ENCODE measurements at regions not wholly inside any gene's neighbourhood (a gene's known extent, or its start where the extent isn't known, plus 50 kb on each side); places are given as distances from the start of the nearest gene placed in this dataset.

DNA sequence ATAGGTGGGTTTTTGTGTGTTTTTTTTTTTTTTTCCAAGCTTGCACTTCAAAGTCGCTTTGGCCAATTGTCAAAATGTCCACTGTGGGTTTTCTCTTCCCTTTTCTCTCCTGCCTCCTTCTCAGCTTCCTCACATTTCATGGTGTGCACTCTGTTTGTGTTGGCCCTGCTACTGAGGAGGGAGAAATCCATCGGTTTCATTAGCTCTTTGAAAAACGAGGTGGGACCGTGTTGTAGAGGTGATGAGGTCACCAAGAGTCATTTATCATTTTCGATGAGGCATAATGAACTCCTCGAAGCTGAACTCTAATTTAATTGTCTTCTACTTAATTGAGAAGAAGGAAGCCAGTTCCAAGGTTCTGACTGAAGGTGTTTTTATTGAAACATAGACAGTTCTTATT lies 174.4 kb upstream of the TOX3 start:
- no peak for TF ChIP-seq Cebpa-rat (IDR thresholded peaks at IDR 0.05)

GRCh38 chr16:52718046-52718445 lies 171.1 kb upstream of the TOX3 start:
- H3K4me1 ChIP-seq = peaks cover 7% of the 10 kb centered on the region
- H3K9me3 ChIP-seq = no peaks in the 10 kb centered on the region; the same call in 1 of the 2 replicates
- H3K4me2 ChIP-seq = no peak overlapping the region
- H3K27ac ChIP-seq = no peak overlapping the region
- no peaks in the 10 kb centered on the region for H3K36me3 ChIP-seq
- no peak overlapping the region for H3K4me3 ChIP-seq
- H3K9ac ChIP-seq = no peak overlapping the region
- no peak for TF ChIP-seq Cebpa-rat (IDR thresholded peaks at IDR 0.05)
- no peaks in the 10 kb centered on the region for H3K27me3 ChIP-seq
- no peaks in the 10 kb centered on the region for H4K20me1 ChIP-seq

More for the DNA sequence above, 174.4 kb upstream of the TOX3 start:
- no peaks in the 10 kb centered on the region for H3K4me1 ChIP-seq
- H4K20me1 ChIP-seq = no peaks in the 10 kb centered on the region
- no peaks in the 10 kb centered on the region for H3K27me3 ChIP-seq
- no peak overlapping the region for H3K27ac ChIP-seq
- no peaks in the 10 kb centered on the region for H3K36me3 ChIP-seq
- H3K9me3 ChIP-seq = no peaks in the 10 kb centered on the region; the same call in 1 of the 2 replicates
- H3K4me3 ChIP-seq = no peak overlapping the region
- H3K9ac ChIP-seq = no peak overlapping the region
- H3K4me2 ChIP-seq = no peak overlapping the region

- Histone ChIP-seq H3K27ac (no peak overlapping the region), H3K27me3 (no peaks in the 10 kb centered on the region), H3K4me1 (peaks cover 7% of the 10 kb centered on the region), H3K4me3 (no peak overlapping the region), H3K9ac (no peak overlapping the region), H3K9me3 (no peaks in the 10 kb centered on the region), H4K20me1 (no peaks in the 10 kb centered on the region), H3K4me2 (0 out of 2 replicates have a peak overlapping the region, but pooled peaks have one; percentile 9), H3K36me3 (no peaks in the 10 kb centered on the region)
- TF ChIP-seq Cebpa-rat (IDR thresholded peaks at IDR 0.05) = no peak
These were observed 166.8 kb upstream of the TOX3 start for GRCh38 chr16:52713740-52714139.

DNA sequence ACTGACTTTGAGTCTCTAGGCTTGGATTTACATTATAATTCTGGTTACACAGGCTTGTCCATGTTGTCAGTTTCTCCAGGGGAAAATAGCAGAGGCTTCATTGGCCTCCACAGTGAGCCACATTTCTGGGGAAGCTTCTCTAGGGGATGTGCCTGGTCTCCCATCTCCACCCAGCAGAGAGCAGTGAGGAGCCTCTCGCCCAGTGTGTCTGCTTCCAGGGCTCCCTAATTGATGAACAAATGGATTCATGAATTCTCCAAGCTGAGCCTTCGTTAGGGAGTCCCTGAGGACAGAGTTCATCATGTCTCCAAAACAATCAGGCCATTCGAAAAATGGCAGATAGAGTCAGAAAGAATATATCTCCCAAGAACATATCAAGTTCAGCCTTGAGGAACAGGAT lies 162.4 kb upstream of the TOX3 start:
- H3K4me1 ChIP-seq = peaks cover 18% of the 10 kb centered on the region
- H3K36me3 ChIP-seq = no peaks in the 10 kb centered on the region
- no peaks in the 10 kb centered on the region for H4K20me1 ChIP-seq
- no peak for TF ChIP-seq Cebpa-rat (IDR thresholded peaks at IDR 0.05)
- H3K4me2 ChIP-seq = no peak overlapping the region
- H3K27me3 ChIP-seq = no peaks in the 10 kb centered on the region
- no peaks in the 10 kb centered on the region for H3K9me3 ChIP-seq
- H3K9ac ChIP-seq = no peak overlapping the region
- H3K27ac ChIP-seq = no peak overlapping the region
- no peak overlapping the region for H3K4me3 ChIP-seq

GRCh38 chr16:52708476-52708875 lies 161.5 kb upstream of the TOX3 start:
- Histone ChIP-seq H3K36me3 (no peaks in the 10 kb centered on the region), H3K27ac (no peak overlapping the region)

GRCh38 chr16:52707676-52708337 lies 160.9 kb upstream of the TOX3 start:
- peaks cover 11% of the 10 kb centered on the region; the same call in 1 of the 2 replicates for H3K4me1 ChIP-seq
- no peaks in the 10 kb centered on the region for H3K27me3 ChIP-seq
- H3K4me2 ChIP-seq = no peak overlapping the region
- H3K36me3 ChIP-seq = no peaks in the 10 kb centered on the region
- no peak for TF ChIP-seq Cebpa-rat (IDR thresholded peaks at IDR 0.05)
- no peak overlapping the region for H3K4me3 ChIP-seq
- H3K27ac ChIP-seq = no peak overlapping the region
- no peaks in the 10 kb centered on the region for H3K9me3 ChIP-seq
- H4K20me1 ChIP-seq = no peaks in the 10 kb centered on the region
- H3K9ac ChIP-seq = no peak overlapping the region

More at GRCh38 chr16:52708476-52708875, 161.5 kb upstream of the TOX3 start:
- Histone ChIP-seq H3K9ac (no peak overlapping the region), H4K20me1 (no peaks in the 10 kb centered on the region), H3K4me3 (no peak overlapping the region), H3K9me3 (no peaks in the 10 kb centered on the region), H3K27me3 (no peaks in the 10 kb centered on the region), H3K4me1 (peaks cover 11% of the 10 kb centered on the region; the same call in 1 of the 2 replicates), H3K4me2 (no peak overlapping the region)
- TF ChIP-seq Cebpa-rat (IDR thresholded peaks at IDR 0.05) = no peak

DNA sequence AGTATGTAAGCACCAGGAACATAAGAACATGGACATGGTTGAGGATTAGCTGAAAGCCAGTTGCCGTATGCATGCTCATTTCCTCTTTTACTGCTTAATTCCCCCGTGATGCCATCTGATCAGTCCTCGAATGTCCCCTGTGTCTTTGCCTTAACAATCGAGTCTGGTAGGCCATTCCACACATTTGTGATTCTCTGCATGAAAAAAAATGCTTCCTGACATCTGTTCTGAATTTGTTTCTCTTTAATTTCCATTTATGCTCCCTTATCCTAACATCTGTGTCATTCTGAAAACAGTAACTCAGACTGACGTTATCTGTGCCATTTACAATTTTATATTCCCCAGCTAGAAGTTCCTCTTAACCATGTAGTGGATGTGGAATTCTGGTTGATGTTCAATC lies 158.2 kb upstream of the TOX3 start:
- no peaks in the 10 kb centered on the region for H3K9me3 ChIP-seq
- no peak overlapping the region for H3K27ac ChIP-seq
- H3K27me3 ChIP-seq = no peaks in the 10 kb centered on the region
- H3K9ac ChIP-seq = no peak overlapping the region
- peaks cover 11% of the 10 kb centered on the region; the same call in 1 of the 2 replicates for H3K4me1 ChIP-seq
- no peaks in the 10 kb centered on the region for H4K20me1 ChIP-seq
- no peak for TF ChIP-seq Cebpa-rat (IDR thresholded peaks at IDR 0.05)
- no peak overlapping the region for H3K4me3 ChIP-seq
- H3K36me3 ChIP-seq = no peaks in the 10 kb centered on the region
- peak overlapping the region; percentile 32 for H3K4me2 ChIP-seq

GRCh38 chr16:52697971-52698370 lies 151.0 kb upstream of the TOX3 start:
- H3K9ac ChIP-seq = no peak overlapping the region
- no peaks in the 10 kb centered on the region for H3K4me1 ChIP-seq
- no peak overlapping the region for H3K27ac ChIP-seq
- no peaks in the 10 kb centered on the region for H4K20me1 ChIP-seq
- H3K36me3 ChIP-seq = no peaks in the 10 kb centered on the region
- no peaks in the 10 kb centered on the region for H3K27me3 ChIP-seq
- H3K4me3 ChIP-seq = no peak overlapping the region
- H3K9me3 ChIP-seq = no peaks in the 10 kb centered on the region
- TF ChIP-seq Cebpa-rat (IDR thresholded peaks at IDR 0.05) = no peak
- no peak overlapping the region for H3K4me2 ChIP-seq

GRCh38 chr16:52696126-52696525 lies 149.2 kb upstream of the TOX3 start:
- no peak for TF ChIP-seq Cebpa-rat (IDR thresholded peaks at IDR 0.05)
- Histone ChIP-seq H3K27me3 (no peaks in the 10 kb centered on the region), H3K27ac (no peak overlapping the region), H3K9me3 (peaks cover 9% of the 10 kb centered on the region; the same call in 1 of the 2 replicates), H4K20me1 (no peaks in the 10 kb centered on the region), H3K4me1 (no peaks in the 10 kb centered on the region), H3K9ac (no peak overlapping the region), H3K4me3 (no peak overlapping the region), H3K36me3 (no peaks in the 10 kb centered on the region), H3K4me2 (no peak overlapping the region)

- Histone ChIP-seq H4K20me1 (no peaks in the 10 kb centered on the region), H3K4me2 (no peak overlapping the region), H3K27ac (no peak overlapping the region), H3K4me1 (no peaks in the 10 kb centered on the region), H3K9me3 (peaks cover 17% of the 10 kb centered on the region; the same call in 1 of the 2 replicates), H3K36me3 (no peaks in the 10 kb centered on the region), H3K27me3 (no peaks in the 10 kb centered on the region), H3K4me3 (no peak overlapping the region), H3K9ac (no peak overlapping the region)
- TF ChIP-seq Cebpa-rat (IDR thresholded peaks at IDR 0.05) = no peak
These were observed 143.5 kb upstream of the TOX3 start for GRCh38 chr16:52690468-52690867.
